Ishikawa (cell line): ENCODE measurements at regions not wholly inside any gene's neighbourhood (a gene's known extent, or its start where the extent isn't known, plus 50 kb on each side); places are given as distances from the start of the nearest gene placed in this dataset.

Experiments
- EGR1 ChIP-seq: IDR thresholded peaks from 2 replicates; pipeline ENCODE4 v1.6.1; 2012
- EP300 ChIP-seq: IDR thresholded peaks from 2 replicates; pipeline ENCODE4 v1.6.1; 2012; ENCODE audit warnings: borderline replicate concordance
- FOXM1 ChIP-seq: IDR thresholded peaks from 2 replicates; pipeline ENCODE4 v1.6.1; 2012; ENCODE audit warnings: low read depth, borderline replicate concordance
- MAX ChIP-seq: IDR thresholded peaks from 2 replicates; pipeline ENCODE4 v1.6.1; 2012
- NFIC ChIP-seq: IDR thresholded peaks from 2 replicates; pipeline ENCODE4 v1.6.1; 2012
- RAD21 ChIP-seq: IDR thresholded peaks from 2 replicates; pipeline ENCODE4 v1.6.1; 2012; ENCODE audit warnings: low read depth
- REST ChIP-seq: IDR thresholded peaks from 2 replicates; pipeline ENCODE4 v1.6.1; 2012; ENCODE audit warnings: low read depth, mild to moderate bottlenecking
- TCF12 ChIP-seq: IDR thresholded peaks from 2 replicates; pipeline ENCODE4 v1.6.1; 2012; ENCODE audit warnings: low read depth
- USF1 ChIP-seq: IDR thresholded peaks from 2 replicates; pipeline ENCODE4 v1.6.1; 2012
- YY1 ChIP-seq: IDR thresholded peaks from 2 replicates; pipeline ENCODE4 v1.6.1; 2012; ENCODE audit warnings: low read depth
- ZBTB7A ChIP-seq: IDR thresholded peaks from 2 replicates; pipeline ENCODE4 v1.6.1; 2012; ENCODE audit warnings: low read depth

GRCh38 chr13:88411696-88412095 is 740.5 kb downstream of the SLITRK5 start:
- TF ChIP-seq TCF12 (no peak), EP300 (no peak), YY1 (no peak), EGR1 (no peak), USF1 (no peak), RAD21 (no peak), FOXM1 (no peak), NFIC (no peak), MAX (no peak), ZBTB7A (no peak), REST (no peak)
